ENCODE measurements at regions not wholly inside any gene's neighbourhood (a gene's known extent, or its start where the extent isn't known, plus 50 kb on each side); places are given as distances from the start of the nearest gene placed in this dataset.

DNA sequence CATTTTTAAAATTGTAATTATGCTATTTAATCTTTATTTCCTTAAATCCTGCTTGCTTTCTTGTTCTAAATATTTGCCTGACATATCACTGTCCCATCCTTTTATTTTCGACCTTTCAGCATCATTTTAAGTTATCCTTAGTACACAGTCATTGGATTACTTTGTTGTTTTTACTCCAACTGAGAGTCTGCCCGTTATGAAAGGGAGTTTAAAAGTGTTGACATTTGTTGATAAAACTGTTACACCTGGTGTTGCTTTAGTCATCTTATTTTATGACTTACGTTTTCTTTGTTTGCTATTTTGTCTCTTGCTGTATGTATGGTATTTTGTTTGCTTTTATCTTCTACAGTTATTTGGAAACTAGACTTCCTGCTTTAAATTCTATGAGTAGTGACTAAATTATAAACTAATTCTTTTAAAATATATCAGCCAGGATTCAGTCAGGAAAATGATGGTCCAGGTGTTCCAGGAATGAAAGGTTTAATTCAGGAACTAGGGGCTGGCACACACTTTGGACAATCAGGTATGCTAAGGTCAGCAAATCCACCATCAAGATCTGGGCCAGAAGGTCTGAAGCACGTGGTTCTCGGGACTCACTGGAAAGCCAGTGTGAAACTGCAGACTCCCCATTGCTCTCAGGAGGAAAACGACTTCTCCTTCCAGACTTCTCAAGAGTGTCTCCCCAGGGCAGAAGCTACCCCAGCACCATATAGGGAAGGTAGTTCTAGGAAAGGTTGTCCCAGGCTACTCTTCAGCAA, 86.0 kb downstream of the RASSF10 start:
- 76% methylated on average over 6 of the region's 6 CpGs; no CpG with 5 or more reads in 1 of the 2 experiments for WGBS, 2 experiments (ENCODE audit: extremely low coverage in 1 of 2, insufficient coverage in 1 of 2, insufficient read length in 1 of 2, insufficient replicate concordance in 2 of 2, low coverage in 1 of 2, low lambda C conversion rate in 2 of 2, missing lambda C conversion rate in 1 of 2)
- H3K56ac ChIP-seq (replicated peaks; ENCODE audit: insufficient read length, low read depth, low read length): no peak overlapping the region
- H2BK12ac ChIP-seq (ENCODE audit: low read depth, low read length): no peak overlapping the region
- no peak overlapping the region for H3K9ac ChIP-seq (replicated peaks in 1 of 4; ENCODE audit: extremely low read depth in 1 of 4, low read depth in 3 of 4, low read length in 3 of 4)
- H3K4me2 ChIP-seq (ENCODE audit: insufficient read depth in 1 of 2, low read depth in 2 of 2, low read length in 2 of 2): no peak overlapping the region
- no peaks in the 10 kb centered on the region for H3K36me3 ChIP-seq (ENCODE audit: control insufficient read depth in 2 of 4, insufficient read depth in 4 of 4, low read length in 3 of 4)
- no peak overlapping the region for H2AFZ ChIP-seq (ENCODE audit: low read length)
- H3K18ac ChIP-seq (ENCODE audit: extremely low read depth, low read length): no peak overlapping the region
- no peak overlapping the region for H3K4me3 ChIP-seq (ENCODE audit: extremely low read depth in 1 of 4, insufficient read depth in 2 of 4, low read depth in 3 of 4, low read length in 4 of 4)
- no peak overlapping the region for H3K14ac ChIP-seq (ENCODE audit: insufficient read length)
- DNase-seq (ENCODE audit: low read depth in 1 of 2, low spot score in 2 of 2) (no peak), FAIRE-seq (no peak)
- CTCF ChIA-PET (ENCODE audit: partially characterized antibody): no interaction called here
- no peaks in the 10 kb centered on the region for H3K27me3 ChIP-seq (replicated peaks in 1 of 4; ENCODE audit: control insufficient read depth in 3 of 4, extremely low read depth in 1 of 4, insufficient read depth in 3 of 4, low read length in 3 of 4)
- no peaks in the 10 kb centered on the region for H3K23me2 ChIP-seq (ENCODE audit: low read depth, low read length)
- no peaks in the 10 kb centered on the region for H3K79me1 ChIP-seq (ENCODE audit: low read depth, low read length)
- H3K9me3 ChIP-seq (ENCODE audit: insufficient read depth in 2 of 2, low read depth in 1 of 2, low read length in 1 of 2): no peaks in the 10 kb centered on the region; a peak in 1 of 4 replicates
- no peak overlapping the region for H3K4ac ChIP-seq (replicated peaks; ENCODE audit: insufficient read length, low read depth, low read length)
- H2BK20ac ChIP-seq (ENCODE audit: low read length): no peak overlapping the region
- H4K20me1 ChIP-seq (replicated peaks in 1 of 2; ENCODE audit: control insufficient read depth in 1 of 2, insufficient read depth in 2 of 2, low read length in 2 of 2): no peaks in the 10 kb centered on the region
- TF ChIP-seq TAF7 (optimal IDR thresholded peaks at IDR 0.05; ENCODE audit: borderline replicate concordance, low read depth, low read length): no peak
- TF ChIP-seq SIRT6 (IDR thresholded peaks at IDR 0.05; ENCODE audit: low read length): no peak
- TF ChIP-seq POU5F1 (IDR thresholded peaks at IDR 0.05; ENCODE audit: low read depth, low read length): no peak
- TF ChIP-seq KDM1A (IDR thresholded peaks at IDR 0.05; ENCODE audit: borderline replicate concordance, low read length): no peak
- no peak for TF ChIP-seq RXRA (IDR thresholded peaks at IDR 0.05; ENCODE audit: insufficient read depth, low read depth, low read length)
- no peak for TF ChIP-seq HDAC2 (IDR thresholded peaks at IDR 0.05; ENCODE audit: borderline replicate concordance in 1 of 2, low read depth in 2 of 2, low read length in 2 of 2)
- TF ChIP-seq PHF8 (conservative IDR thresholded peaks at IDR 0.05; ENCODE audit: low read depth, low read length): no peak
- TF ChIP-seq EP300 (IDR thresholded peaks at IDR 0.05; ENCODE audit: borderline replicate concordance in 1 of 2, low read depth in 2 of 2, low read length in 2 of 2): no peak
- no peak for TF ChIP-seq JUN (IDR thresholded peaks at IDR 0.05; ENCODE audit: low read depth, low read length)
- no peak for TF ChIP-seq CBX5 (IDR thresholded peaks at IDR 0.05; ENCODE audit: low read depth, low read length)
- no peak for TF ChIP-seq RAD21 (IDR thresholded peaks at IDR 0.05 in 1 of 2, conservative IDR thresholded peaks at IDR 0.05 in 1 of 2; ENCODE audit: low read depth in 2 of 2, low read length in 2 of 2)
- no peak for TF ChIP-seq SIX5 (IDR thresholded peaks at IDR 0.05; ENCODE audit: low read depth, low read length)
- no peak for TF ChIP-seq TCF12 (IDR thresholded peaks at IDR 0.05; ENCODE audit: low read depth, low read length)
- no peak overlapping the region for H4K91ac ChIP-seq (replicated peaks; ENCODE audit: insufficient read length, low read length)
- no peak overlapping the region for H4K5ac ChIP-seq (ENCODE audit: insufficient read length, low read depth, low read length)
- H2BK5ac ChIP-seq (ENCODE audit: low read depth, low read length): no peak overlapping the region
- H3K4me1 ChIP-seq (replicated peaks in 1 of 4; ENCODE audit: control insufficient read depth in 3 of 4, insufficient read depth in 4 of 4, low read length in 3 of 4): no peaks in the 10 kb centered on the region
- no peaks in the 10 kb centered on the region for H3K79me2 ChIP-seq (ENCODE audit: control insufficient read depth in 1 of 2, insufficient read depth in 2 of 2, low read length in 2 of 2)
- no peak overlapping the region for H2BK120ac ChIP-seq (replicated peaks; ENCODE audit: low read depth, low read length)
- H2BK15ac ChIP-seq (ENCODE audit: low read length): no peak overlapping the region
- no peak overlapping the region for H4K8ac ChIP-seq (ENCODE audit: extremely low read depth, insufficient read depth, low read length)
- no peak overlapping the region for H3K23ac ChIP-seq (ENCODE audit: insufficient read length)
- no peak overlapping the region for H2AK5ac ChIP-seq (ENCODE audit: low read depth, low read length)
- POLR2A ChIA-PET (ENCODE audit: partially characterized antibody): interaction anchor here (1.0 kb wide), 1 partner anchor 11 kb away, joined by 3 read pairs; no protein-coding TSS in a partner anchor
- H3K27ac ChIP-seq (ENCODE audit: low read depth, low read length): no peak overlapping the region
